Hepatocyte (in vitro differentiated cells): ENCODE measurements at regions not wholly inside any gene's neighbourhood (a gene's known extent, or its start where the extent isn't known, plus 50 kb on each side); places are given as distances from the start of the nearest gene placed in this dataset.

ENCODE experiments used
- CTCF ChIP-seq: fragments of 200-600 bp; sonication (generic); IDR thresholded peaks from 2 replicates; pipeline ENCODE4 v1.5.1; 2016; ENCODE audit warnings: antibody characterized with exemption, mild to moderate bottlenecking; ENCODE audit not compliant: poor library complexity
- EZH2phosphoT487 ChIP-seq: fragments of 200-600 bp; sonication (generic); IDR thresholded peaks from one replicate; pipeline ENCODE4 v1.6.1; 2018; ENCODE audit warnings: antibody characterized with exemption, mild to moderate bottlenecking, low read depth, moderate library complexity; ENCODE audit not compliant: unreplicated experiment, severe bottlenecking

- TF ChIP-seq CTCF (no peak), EZH2phosphoT487 (no peak)
These were observed 458.5 kb downstream of the LMO7 start for GRCh38 chr13:76094645-76095044.
